Activated T-helper 2 cell treated with anti-CD3 and anti-CD28 coated beads, Interferon-gamma antibody, Interleukin-2, Interleukin-4, amounts not matched to agents 10 μg/mL and 5 μg/mL and 100 μg/mL, durations not matched to agents 14 hours and 24 hours and 36 hours (primary cell): ENCODE measurements at regions not wholly inside any gene's neighbourhood (a gene's known extent, or its start where the extent isn't known, plus 50 kb on each side); places are given as distances from the start of the nearest gene placed in this dataset.

Source experiments
- DNase-seq: peaks from one replicate; pipeline ENCODE4 v3.0.0; 2021; ENCODE audit warnings: low spot score
- H3K27ac Mint-ChIP-seq: one replicate; pipeline ENCODE4 v1.8.0; 2021; ENCODE audit warnings: mixed read lengths
- H3K27me3 Mint-ChIP-seq: one replicate; pipeline ENCODE4 v1.8.0; 2021; ENCODE audit warnings: low read depth, mixed read lengths
- H3K36me3 Mint-ChIP-seq: one replicate; pipeline ENCODE4 v1.8.0; 2021; ENCODE audit warnings: low read depth, mixed read lengths
- H3K4me1 Mint-ChIP-seq: one replicate; pipeline ENCODE4 v1.8.0; 2021; ENCODE audit warnings: low read depth, mixed read lengths
- H3K4me3 Mint-ChIP-seq: one replicate; pipeline ENCODE4 v1.8.0; 2021; ENCODE audit warnings: low read depth, mild to moderate bottlenecking, moderate library complexity, mixed read lengths
- H3K9me3 Mint-ChIP-seq: one replicate; pipeline ENCODE4 v1.8.0; 2021; ENCODE audit warnings: mixed read lengths
- intact Hi-C: fragments of 100-400 bp; cut with micrococcal nuclease; formaldehyde crosslinking; loops from one replicate; pipeline ENCODE4 v1.15.1; 2023

DNA sequence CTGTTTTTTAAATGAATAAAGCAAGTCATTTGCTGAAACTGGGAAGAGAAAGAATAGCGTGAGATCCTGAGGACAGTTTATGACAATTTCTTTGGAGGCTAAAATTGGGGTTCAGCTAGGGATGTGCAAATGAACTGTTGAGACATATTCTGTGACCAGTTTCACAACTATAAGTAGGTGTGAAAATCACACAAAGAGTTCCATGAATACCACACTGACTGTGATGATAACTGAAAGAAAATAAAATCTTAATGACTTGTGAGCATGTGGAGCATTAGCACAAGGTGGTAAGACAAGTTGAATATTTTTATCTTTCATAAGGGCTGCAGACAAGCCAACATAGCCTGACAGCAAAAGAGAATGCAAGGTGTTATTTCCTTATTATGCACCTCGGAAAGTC lies 61.1 kb upstream of the PDGFD start:
- no peaks in the 10 kb centered on the region for H3K9me3 Mint-ChIP-seq
- H3K27ac Mint-ChIP-seq: no peak overlapping the region
- H3K36me3 Mint-ChIP-seq: no peaks in the 10 kb centered on the region
- no peaks in the 10 kb centered on the region for H3K4me1 Mint-ChIP-seq
- H3K27me3 Mint-ChIP-seq: no peaks in the 10 kb centered on the region
- DNase-seq: no peak
- intact Hi-C loops: no loop called here
- H3K4me3 Mint-ChIP-seq: no peak overlapping the region

DNA sequence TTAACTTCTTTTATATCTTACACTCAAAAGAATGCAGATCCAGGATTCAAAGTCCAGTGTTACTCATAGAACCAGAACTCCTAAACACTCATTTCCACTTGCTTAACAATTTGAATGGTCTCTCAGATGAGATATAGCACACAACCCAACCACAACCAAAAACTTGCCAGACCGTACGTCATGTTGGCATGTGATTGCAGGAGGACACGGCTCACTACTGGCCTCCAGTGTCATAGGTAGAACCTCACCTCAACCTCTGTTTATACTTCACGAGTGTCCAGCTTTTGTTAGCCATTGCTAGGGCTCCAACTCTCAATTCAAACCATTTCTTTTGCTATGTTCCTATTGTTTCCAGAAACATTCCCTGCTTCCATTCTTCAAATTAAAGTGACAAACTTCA lies 58.5 kb upstream of the PDGFD start:
- H3K27ac Mint-ChIP-seq: no peak overlapping the region
- intact Hi-C loops: no loop called here
- H3K4me1 Mint-ChIP-seq: no peaks in the 10 kb centered on the region
- H3K27me3 Mint-ChIP-seq: no peaks in the 10 kb centered on the region
- no peak overlapping the region for H3K4me3 Mint-ChIP-seq
- DNase-seq: no peak
- no peaks in the 10 kb centered on the region for H3K36me3 Mint-ChIP-seq
- H3K9me3 Mint-ChIP-seq: no peaks in the 10 kb centered on the region

DNA sequence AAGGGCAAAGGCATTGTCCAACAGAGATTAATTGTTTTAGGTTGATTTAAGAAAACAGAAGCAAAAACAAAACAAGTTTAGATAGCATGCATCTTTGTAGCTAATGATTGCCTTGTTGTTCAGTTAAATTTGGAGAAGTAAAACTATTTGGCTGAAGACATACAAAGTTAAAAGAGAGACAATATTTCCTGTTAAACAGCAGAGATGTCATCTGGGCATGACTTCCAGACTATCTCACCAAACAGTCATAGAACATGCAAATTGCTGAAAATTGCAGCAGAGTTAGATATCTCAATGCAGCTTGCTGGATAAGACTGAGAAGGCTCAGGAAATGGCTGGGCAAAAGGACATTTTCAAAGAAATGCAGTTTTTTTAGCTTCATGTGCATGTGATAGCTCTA lies 57.5 kb upstream of the PDGFD start:
- Mint-ChIP-seq H3K9me3 (peaks cover 5% of the 10 kb centered on the region), H3K27ac (no peak overlapping the region), H3K4me1 (no peaks in the 10 kb centered on the region), H3K4me3 (no peak overlapping the region), H3K27me3 (no peaks in the 10 kb centered on the region), H3K36me3 (no peaks in the 10 kb centered on the region)
- intact Hi-C loops: no loop called here
- no peak for DNase-seq

DNA sequence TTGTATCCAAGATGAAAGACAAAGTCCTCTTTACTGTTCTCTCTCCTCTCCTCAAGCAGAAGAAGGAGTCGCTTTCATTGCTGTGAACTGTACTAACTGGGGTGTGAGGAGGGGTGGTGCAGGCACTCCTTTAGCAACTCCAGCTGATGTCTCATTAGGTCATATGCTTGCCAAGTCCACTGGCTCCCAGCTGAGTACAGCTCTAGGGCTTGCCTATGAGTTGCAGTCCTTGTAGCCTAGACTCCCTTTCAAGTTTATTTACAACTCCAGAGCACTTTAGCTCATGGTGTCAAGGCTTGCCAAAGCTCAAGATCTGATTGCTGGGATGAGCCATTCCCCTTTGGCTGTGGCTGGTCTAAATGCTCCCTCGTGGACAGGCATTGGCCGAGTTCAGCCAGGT lies 55.1 kb upstream of the PDGFD start:
- intact Hi-C loops: no loop called here
- Mint-ChIP-seq H3K9me3 (peaks cover 5% of the 10 kb centered on the region), H3K4me1 (no peaks in the 10 kb centered on the region), H3K27ac (no peak overlapping the region), H3K4me3 (no peak overlapping the region), H3K36me3 (no peaks in the 10 kb centered on the region), H3K27me3 (no peaks in the 10 kb centered on the region)
- DNase-seq: no peak

DNA sequence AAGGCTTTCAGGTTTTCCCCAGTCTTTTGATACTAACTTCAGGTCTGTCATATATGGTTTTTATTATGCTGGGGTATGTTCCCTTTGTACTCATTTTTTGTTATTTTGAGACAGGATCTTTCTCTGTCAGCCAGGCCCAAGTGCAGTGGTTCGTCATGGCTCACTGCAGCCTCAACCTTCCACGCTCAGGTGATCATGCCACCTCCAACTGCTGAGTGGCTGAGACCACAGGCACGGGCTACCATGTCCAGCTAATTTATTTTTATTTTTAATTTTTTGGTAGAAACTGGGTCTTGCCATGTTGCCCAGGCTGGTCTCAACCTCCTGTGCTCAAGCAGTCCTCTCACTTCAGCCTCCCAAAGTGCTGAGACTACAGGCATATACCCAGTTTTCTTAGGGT lies 50.6 kb upstream of the PDGFD start:
- Mint-ChIP-seq H3K4me3 (no peak overlapping the region), H3K27me3 (no peaks in the 10 kb centered on the region), H3K36me3 (no peaks in the 10 kb centered on the region), H3K27ac (no peak overlapping the region), H3K9me3 (peaks cover 5% of the 10 kb centered on the region), H3K4me1 (no peaks in the 10 kb centered on the region)
- no peak for DNase-seq
- intact Hi-C loops: no loop called here
